K562 (cell line): ENCODE measurements at regions not wholly inside any gene's neighbourhood (a gene's known extent, or its start where the extent isn't known, plus 50 kb on each side); places are given as distances from the start of the nearest gene placed in this dataset.

Experiments used
- BCOR ChIP-seq: fragments of 450-650 bp; IDR thresholded peaks from 2 replicates; pipeline ENCODE4 v1.6.1; 2016
- BDP1 ChIP-seq: IDR thresholded peaks from 3 replicates; pipeline ENCODE4 v1.6.1; 2011; ENCODE audit not compliant: insufficient read length, insufficient read depth
- JUND ChIP-seq, 2 experiments: IDR thresholded peaks; 2 replicates in 1 of 2; 3 replicates in 1 of 2; pipeline ENCODE4 v1.6.1; 2011; ENCODE audit warnings: borderline replicate concordance in 2 of 2, low read depth in 2 of 2, low read length in 2 of 2, improper control_type of control experiment in 1 of 2, missing biosample characterization in 1 of 2, missing genetic modification characterization in 1 of 2, missing genetic modification reagents in 1 of 2
- STAG1 ChIP-seq: sonication (generic); formaldehyde crosslinking; IDR thresholded peaks from 2 replicates; pipeline ENCODE4 v1.5.0; 2020; ENCODE audit warnings: missing genetic modification reagents, borderline replicate concordance
- TCF7 ChIP-seq: sonication (generic); IDR thresholded peaks from 2 replicates; pipeline ENCODE4 v1.6.1; 2016; ENCODE audit warnings: antibody characterized with exemption, borderline replicate concordance
- ZNF444 ChIP-seq: fragments of 250-450 bp; sonication (Bioruptor Pico); IDR thresholded peaks from 2 replicates; pipeline ENCODE4 v1.4.0; 2020; ENCODE audit warnings: mild to moderate bottlenecking, moderate library complexity
- TF ChIP-seq, protein P1 (sequence below): fragments of 250-450 bp; sonication (Bioruptor Pico); IDR thresholded peaks from 2 replicates; pipeline ENCODE4 v1.5.0; 2022; ENCODE audit warnings: mild to moderate bottlenecking
- TF ChIP-seq, protein P2 (sequence below): sonication (generic); formaldehyde crosslinking; IDR thresholded peaks from 2 replicates; pipeline ENCODE4 v1.4.0; 2020; ENCODE audit warnings: mild to moderate bottlenecking, missing genetic modification reagents

DNA sequence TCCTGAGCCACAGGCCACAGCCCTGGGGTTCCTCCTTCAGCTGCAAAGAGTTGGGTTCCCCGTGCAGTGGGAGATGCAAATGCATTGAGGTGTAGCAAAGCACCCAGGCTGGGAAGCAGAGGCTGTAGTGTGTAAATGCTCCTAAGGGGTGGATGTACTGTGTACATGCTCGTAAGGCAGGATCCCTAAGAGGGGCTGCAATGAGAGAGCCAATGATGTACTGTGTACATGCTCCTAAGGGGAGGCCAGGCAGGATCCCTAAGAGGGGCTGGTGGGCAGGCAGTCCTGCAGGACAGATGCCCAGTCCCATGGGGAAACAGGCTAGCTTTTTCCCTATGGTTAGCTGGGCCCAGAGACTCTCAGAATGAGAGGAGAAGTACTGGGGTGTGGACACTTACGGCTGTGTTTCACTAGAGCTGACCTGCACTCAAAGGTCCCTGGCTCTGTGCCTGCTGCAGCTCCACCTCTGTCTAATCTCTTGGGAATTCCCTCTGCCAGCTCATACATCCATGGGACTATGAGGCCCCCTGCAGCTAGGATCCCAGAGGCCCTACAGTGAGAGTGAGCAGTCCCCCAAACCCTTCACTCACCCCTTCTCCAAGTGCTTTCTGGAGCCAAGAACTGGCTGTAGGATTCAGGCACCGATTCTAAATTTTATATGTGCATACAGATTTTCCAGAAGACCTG lies 261.9 kb upstream of the LUZP2 start (continued):
- TF ChIP-seq JUND (IDR thresholded peaks at IDR 0.05; ENCODE audit: borderline replicate concordance, low read depth, low read length) (no peak), JUND (tag; IDR thresholded peaks at IDR 0.05; ENCODE audit: borderline replicate concordance, low read depth, low read length) (no peak), BDP1 (no peak), STAG1 (CRISPR knock-in tag) (no peak), TCF7 (no peak), BCOR (no peak), ZNF444 (CRISPR knock-in tag) (no peak)
- TF ChIP-seq, protein P1, sequence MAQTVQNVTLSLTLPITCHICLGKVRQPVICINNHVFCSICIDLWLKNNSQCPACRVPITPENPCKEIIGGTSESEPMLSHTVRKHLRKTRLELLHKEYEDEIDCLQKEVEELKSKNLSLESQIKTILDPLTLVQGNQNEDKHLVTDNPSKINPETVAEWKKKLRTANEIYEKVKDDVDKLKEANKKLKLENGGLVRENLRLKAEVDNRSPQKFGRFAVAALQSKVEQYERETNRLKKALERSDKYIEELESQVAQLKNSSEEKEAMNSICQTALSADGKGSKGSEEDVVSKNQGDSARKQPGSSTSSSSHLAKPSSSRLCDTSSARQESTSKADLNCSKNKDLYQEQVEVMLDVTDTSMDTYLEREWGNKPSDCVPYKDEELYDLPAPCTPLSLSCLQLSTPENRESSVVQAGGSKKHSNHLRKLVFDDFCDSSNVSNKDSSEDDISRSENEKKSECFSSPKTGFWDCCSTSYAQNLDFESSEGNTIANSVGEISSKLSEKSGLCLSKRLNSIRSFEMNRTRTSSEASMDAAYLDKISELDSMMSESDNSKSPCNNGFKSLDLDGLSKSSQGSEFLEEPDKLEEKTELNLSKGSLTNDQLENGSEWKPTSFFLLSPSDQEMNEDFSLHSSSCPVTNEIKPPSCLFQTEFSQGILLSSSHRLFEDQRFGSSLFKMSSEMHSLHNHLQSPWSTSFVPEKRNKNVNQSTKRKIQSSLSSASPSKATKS, result no peak
- TF ChIP-seq, protein P2, sequence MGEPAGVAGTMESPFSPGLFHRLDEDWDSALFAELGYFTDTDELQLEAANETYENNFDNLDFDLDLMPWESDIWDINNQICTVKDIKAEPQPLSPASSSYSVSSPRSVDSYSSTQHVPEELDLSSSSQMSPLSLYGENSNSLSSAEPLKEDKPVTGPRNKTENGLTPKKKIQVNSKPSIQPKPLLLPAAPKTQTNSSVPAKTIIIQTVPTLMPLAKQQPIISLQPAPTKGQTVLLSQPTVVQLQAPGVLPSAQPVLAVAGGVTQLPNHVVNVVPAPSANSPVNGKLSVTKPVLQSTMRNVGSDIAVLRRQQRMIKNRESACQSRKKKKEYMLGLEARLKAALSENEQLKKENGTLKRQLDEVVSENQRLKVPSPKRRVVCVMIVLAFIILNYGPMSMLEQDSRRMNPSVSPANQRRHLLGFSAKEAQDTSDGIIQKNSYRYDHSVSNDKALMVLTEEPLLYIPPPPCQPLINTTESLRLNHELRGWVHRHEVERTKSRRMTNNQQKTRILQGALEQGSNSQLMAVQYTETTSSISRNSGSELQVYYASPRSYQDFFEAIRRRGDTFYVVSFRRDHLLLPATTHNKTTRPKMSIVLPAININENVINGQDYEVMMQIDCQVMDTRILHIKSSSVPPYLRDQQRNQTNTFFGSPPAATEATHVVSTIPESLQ (CRISPR knock-in tag), result no peak
